Activated CD8-positive, alpha-beta T cell treated with anti-CD3 and anti-CD28 coated beads for 36 hours (primary cell): ENCODE measurements at regions not wholly inside any gene's neighbourhood (a gene's known extent, or its start where the extent isn't known, plus 50 kb on each side); places are given as distances from the start of the nearest gene placed in this dataset.

Experiments used
- ATAC-seq: fragments of 200-7000 bp; cut with Tn5 transposase; one replicate; pipeline ENCODE4 v1.10.0; 2021; ENCODE audit warnings: mild to moderate bottlenecking, moderate library complexity
- CTCF ChIA-PET: fragments of 350-600 bp; sonication (Branson Sonifier 250); formaldehyde crosslinking; loops from one replicate; lab custom pipeline; 2021; ENCODE audit warnings: antibody characterized with exemption; lab: Charles Lee
- POLR2A ChIA-PET: fragments of 350-600 bp; sonication (Branson Sonifier 250); formaldehyde crosslinking; loops from one replicate; lab custom pipeline; 2021; ENCODE audit warnings: antibody characterized with exemption; lab: Charles Lee
- DNase-seq: peaks from one replicate; pipeline ENCODE4 v3.0.0-alpha.2; 2020
- H3K27ac Mint-ChIP-seq: one replicate; pipeline ENCODE4 v1.8.0; 2021; ENCODE audit warnings: mild to moderate bottlenecking, mixed read lengths
- H3K27me3 Mint-ChIP-seq: one replicate; pipeline ENCODE4 v1.8.0; 2021; ENCODE audit warnings: mixed read lengths
- H3K36me3 Mint-ChIP-seq: one replicate; pipeline ENCODE4 v1.8.0; 2021; ENCODE audit warnings: low read depth, mixed read lengths
- H3K4me1 Mint-ChIP-seq: one replicate; pipeline ENCODE4 v1.8.0; 2021; ENCODE audit warnings: low read depth, mixed read lengths
- H3K4me3 Mint-ChIP-seq: one replicate; pipeline ENCODE4 v1.8.0; 2021; ENCODE audit warnings: mild to moderate bottlenecking, moderate library complexity, mixed read lengths
- H3K9me3 Mint-ChIP-seq: one replicate; pipeline ENCODE4 v1.8.0; 2021; ENCODE audit warnings: mixed read lengths
- intact Hi-C: fragments of 100-400 bp; cut with micrococcal nuclease; formaldehyde crosslinking; loops from one replicate; pipeline ENCODE4 v1.10.0; 2022
- TF ChIP-seq, protein P1 (sequence below): fragments of 200-600 bp; IDR thresholded peaks from one replicate; pipeline ENCODE4 v1.8.0; 2022; ENCODE audit warnings: antibody characterized with exemption, mild to moderate bottlenecking

DNA sequence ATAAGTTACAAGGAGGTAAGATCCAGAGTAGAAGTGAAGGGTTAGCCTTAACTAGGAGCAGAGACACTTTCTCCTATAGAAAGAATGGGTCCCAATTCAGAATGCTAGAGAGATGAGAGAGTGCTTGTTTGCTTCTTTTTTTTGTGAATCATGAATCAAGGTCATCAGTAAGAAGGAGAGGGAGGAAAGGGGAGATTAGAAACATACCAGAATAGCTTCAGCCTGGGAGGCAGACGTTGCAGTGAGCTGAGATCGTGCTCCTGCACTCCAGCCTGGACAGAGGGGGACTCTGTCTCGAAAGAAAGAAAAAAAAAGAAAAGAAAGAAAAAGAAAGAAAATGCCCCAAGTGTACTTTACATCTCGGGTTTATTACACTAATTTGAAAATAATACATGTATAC lies 55.8 kb upstream of the SLC35F5 start:
- no peaks in the 10 kb centered on the region for H3K9me3 Mint-ChIP-seq
- H3K4me3 Mint-ChIP-seq: no peak overlapping the region
- ChIA-PET CTCF (no interaction called here), POLR2A (no interaction called here)
- intact Hi-C loops: no loop called here
- no peaks in the 10 kb centered on the region for H3K4me1 Mint-ChIP-seq
- H3K27ac Mint-ChIP-seq: no peak overlapping the region
- H3K27me3 Mint-ChIP-seq: no peaks in the 10 kb centered on the region
- DNase-seq (no peak), ATAC-seq (no peak)
- H3K36me3 Mint-ChIP-seq: no peaks in the 10 kb centered on the region
- TF ChIP-seq, protein P1, sequence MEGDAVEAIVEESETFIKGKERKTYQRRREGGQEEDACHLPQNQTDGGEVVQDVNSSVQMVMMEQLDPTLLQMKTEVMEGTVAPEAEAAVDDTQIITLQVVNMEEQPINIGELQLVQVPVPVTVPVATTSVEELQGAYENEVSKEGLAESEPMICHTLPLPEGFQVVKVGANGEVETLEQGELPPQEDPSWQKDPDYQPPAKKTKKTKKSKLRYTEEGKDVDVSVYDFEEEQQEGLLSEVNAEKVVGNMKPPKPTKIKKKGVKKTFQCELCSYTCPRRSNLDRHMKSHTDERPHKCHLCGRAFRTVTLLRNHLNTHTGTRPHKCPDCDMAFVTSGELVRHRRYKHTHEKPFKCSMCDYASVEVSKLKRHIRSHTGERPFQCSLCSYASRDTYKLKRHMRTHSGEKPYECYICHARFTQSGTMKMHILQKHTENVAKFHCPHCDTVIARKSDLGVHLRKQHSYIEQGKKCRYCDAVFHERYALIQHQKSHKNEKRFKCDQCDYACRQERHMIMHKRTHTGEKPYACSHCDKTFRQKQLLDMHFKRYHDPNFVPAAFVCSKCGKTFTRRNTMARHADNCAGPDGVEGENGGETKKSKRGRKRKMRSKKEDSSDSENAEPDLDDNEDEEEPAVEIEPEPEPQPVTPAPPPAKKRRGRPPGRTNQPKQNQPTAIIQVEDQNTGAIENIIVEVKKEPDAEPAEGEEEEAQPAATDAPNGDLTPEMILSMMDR: no peak

DNA sequence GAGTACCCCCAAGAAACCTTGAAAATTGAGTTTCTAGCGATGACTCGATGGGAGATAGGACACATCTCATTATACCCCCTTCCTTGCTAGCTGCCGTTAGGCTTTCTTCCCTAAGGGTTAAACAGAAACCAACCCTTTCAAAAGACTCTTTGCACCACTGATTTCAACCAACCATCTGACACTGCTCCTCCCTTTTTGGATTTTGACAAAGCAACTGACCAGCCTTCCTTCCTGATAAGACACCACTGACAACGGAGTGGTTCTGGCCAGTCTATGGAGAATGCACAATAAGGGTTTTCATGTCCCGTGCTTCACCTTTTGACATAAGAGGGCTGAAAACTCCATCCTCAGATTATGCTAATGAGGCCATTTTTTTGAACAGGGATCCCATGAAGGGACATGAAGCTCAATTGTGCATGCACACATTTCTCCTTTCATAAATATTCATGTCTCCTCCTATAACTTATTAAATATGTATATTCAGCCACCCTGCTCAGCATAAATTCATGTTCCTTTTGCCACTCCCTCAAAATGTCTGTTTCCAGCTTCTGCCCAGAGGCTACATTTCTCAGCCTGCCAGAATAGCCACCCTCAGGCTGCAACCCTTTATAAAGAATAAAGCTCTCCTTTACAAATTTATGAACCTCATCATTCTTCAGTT lies 52.8 kb upstream of the SLC35F5 start:
- CTCF ChIA-PET: no interaction called here
- DNase-seq: no peak
- Mint-ChIP-seq H3K36me3 (no peaks in the 10 kb centered on the region), H3K9me3 (no peaks in the 10 kb centered on the region), H3K27me3 (no peaks in the 10 kb centered on the region), H3K4me3 (no peak overlapping the region), H3K27ac (no peak overlapping the region), H3K4me1 (no peaks in the 10 kb centered on the region)
- no peak for ATAC-seq
- intact Hi-C loops: no loop called here
- TF ChIP-seq, protein P1: no peak
- POLR2A ChIA-PET: interaction anchor here (0.5 to 1.5 kb wide), 2 partner anchors 12 to 40 kb away, joined by 3 read pairs; no protein-coding TSS in a partner anchor

DNA sequence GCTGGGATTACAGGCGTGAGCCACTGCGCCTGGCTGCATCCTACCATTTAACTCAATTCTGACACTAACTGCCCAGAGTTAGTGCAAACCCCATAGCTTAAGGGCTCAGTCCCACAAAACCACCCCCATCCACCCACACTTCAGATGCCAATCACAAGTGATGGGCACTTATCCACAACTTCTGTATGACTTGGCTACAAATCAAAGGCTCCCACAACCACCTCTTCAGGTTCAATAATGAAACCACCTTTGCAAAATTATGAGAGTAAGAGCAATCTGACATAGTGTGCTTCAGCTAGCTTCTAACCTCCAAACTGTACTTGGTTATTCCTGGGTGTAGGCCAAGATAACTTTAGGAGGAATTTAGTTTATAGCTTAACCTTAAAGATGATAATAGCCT lies 51.3 kb upstream of the SLC35F5 start:
- Mint-ChIP-seq H3K27ac (no peak overlapping the region), H3K9me3 (no peaks in the 10 kb centered on the region), H3K4me1 (no peaks in the 10 kb centered on the region), H3K27me3 (no peaks in the 10 kb centered on the region), H3K36me3 (no peaks in the 10 kb centered on the region), H3K4me3 (no peak overlapping the region)
- TF ChIP-seq, protein P1: no peak
- intact Hi-C loops: no loop called here
- ChIA-PET CTCF (no interaction called here), POLR2A (no interaction called here)
- ATAC-seq: no peak
- DNase-seq: no peak

DNA sequence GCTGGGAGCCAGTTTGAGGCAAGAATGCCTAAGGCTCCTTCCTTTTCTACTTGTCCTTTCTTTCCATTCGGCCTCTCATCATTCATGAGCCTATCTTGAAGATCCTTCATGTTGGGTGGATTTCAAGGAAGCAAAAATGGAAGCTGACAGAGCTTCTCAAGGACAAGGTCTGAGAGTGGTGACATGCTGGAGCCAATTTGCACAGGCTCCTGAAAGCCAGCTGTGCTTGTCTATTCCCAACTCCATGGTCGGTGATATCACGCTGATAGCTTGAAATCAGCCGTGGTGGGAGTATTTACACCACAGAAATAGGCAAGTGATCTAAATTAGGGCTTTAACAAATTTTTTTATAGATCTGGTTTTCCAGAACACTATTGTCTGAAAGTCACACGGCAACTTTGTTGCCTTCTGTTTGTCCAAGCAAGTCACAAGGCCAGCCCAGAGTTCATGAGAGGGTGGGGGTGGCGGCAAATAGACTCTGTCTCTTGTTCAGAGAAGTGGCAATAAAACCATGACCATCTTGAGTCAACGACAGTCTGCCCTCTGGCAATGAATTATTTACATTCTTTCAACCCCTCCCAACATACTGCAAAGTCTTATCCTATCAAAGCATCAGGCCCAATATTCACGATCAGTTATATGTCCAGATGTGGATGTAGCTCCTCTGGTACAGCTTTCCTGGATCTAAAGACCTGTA lies 49.9 kb upstream of the SLC35F5 start:
- Mint-ChIP-seq H3K4me3 (no peak overlapping the region), H3K4me1 (no peaks in the 10 kb centered on the region), H3K9me3 (no peaks in the 10 kb centered on the region), H3K36me3 (no peaks in the 10 kb centered on the region), H3K27me3 (no peaks in the 10 kb centered on the region), H3K27ac (no peak overlapping the region)
- DNase-seq: no peak
- ChIA-PET CTCF (interaction anchor here (1.2 kb wide), 1 partner anchor 24 kb away, joined by 3 read pairs; no protein-coding TSS in a partner anchor), POLR2A (interaction anchor here (0.6 to 1.4 kb wide), 3 partner anchors 11 to 464 kb away, joined by 3 to 5 read pairs (median 3); partner anchors contain the start of gene SLC35F5)
- intact Hi-C loops: no loop called here
- TF ChIP-seq, protein P1: no peak
- ATAC-seq: no peak
